ENCODE measurements at regions not wholly inside any gene's neighbourhood (a gene's known extent, or its start where the extent isn't known, plus 50 kb on each side); places are given as distances from the start of the nearest gene placed in this dataset.

GRCh38 chr5:5573798-5574380 lies 151.4 kb downstream of the ICE1 start:
- Histone ChIP-seq H3K9me3 (ENCODE audit: control insufficient read depth, insufficient read depth, low read length) (no peaks in the 10 kb centered on the region), H4K20me1 (ENCODE audit: control insufficient read depth, insufficient read depth, low read depth, low read length) (no peaks in the 10 kb centered on the region), H3K36me3 (ENCODE audit: control insufficient read depth, low read length) (no peaks in the 10 kb centered on the region), H3K4me3 (ENCODE audit: low read length) (no peak overlapping the region), H3F3A (ENCODE audit: control insufficient read depth, insufficient read depth) (no peaks in the 10 kb centered on the region), H3K79me2 (ENCODE audit: control insufficient read depth, low read length) (no peaks in the 10 kb centered on the region), H3K27me3 (ENCODE audit: control insufficient read depth, low read length) (no peaks in the 10 kb centered on the region), H3K4me1 (ENCODE audit: control insufficient read depth, low read length) (no peaks in the 10 kb centered on the region), H3K4me2 (ENCODE audit: low read length) (no peak overlapping the region), H3K9me2 (replicated peaks; ENCODE audit: control insufficient read depth, low read length) (no peaks in the 10 kb centered on the region), H3K27ac (ENCODE audit: low read depth, low read length) (no peak overlapping the region)
- no peak for TF ChIP-seq EZH2phosphoT487 (IDR thresholded peaks at IDR 0.05; ENCODE audit: borderline replicate concordance, low read length)
- no peak for TF ChIP-seq CTCF (IDR thresholded peaks at IDR 0.05; ENCODE audit: low read depth, low read length, poor library complexity, severe bottlenecking)

- TF ChIP-seq EZH2phosphoT487 (IDR thresholded peaks at IDR 0.05; ENCODE audit: borderline replicate concordance, low read length), result no peak
- no peak for TF ChIP-seq CTCF (IDR thresholded peaks at IDR 0.05; ENCODE audit: low read depth, low read length, poor library complexity, severe bottlenecking)
- Histone ChIP-seq H3K27me3 (ENCODE audit: control insufficient read depth, low read length) (no peaks in the 10 kb centered on the region), H4K20me1 (ENCODE audit: control insufficient read depth, insufficient read depth, low read depth, low read length) (no peaks in the 10 kb centered on the region)
Observed at GRCh38 chr5:5572976-5573797, 150.7 kb downstream of the ICE1 start.

GRCh38 chr5:5572010-5572865 lies 149.8 kb downstream of the ICE1 start:
- no peak for TF ChIP-seq CTCF (IDR thresholded peaks at IDR 0.05; ENCODE audit: low read depth, low read length, poor library complexity, severe bottlenecking)
- no peak for TF ChIP-seq EZH2phosphoT487 (IDR thresholded peaks at IDR 0.05; ENCODE audit: borderline replicate concordance, low read length)
- H4K20me1 ChIP-seq (ENCODE audit: control insufficient read depth, insufficient read depth, low read depth, low read length), result no peaks in the 10 kb centered on the region
- no peak overlapping the region for H3K27ac ChIP-seq (ENCODE audit: low read depth, low read length)
- H3K79me2 ChIP-seq (ENCODE audit: control insufficient read depth, low read length), result no peaks in the 10 kb centered on the region
- H3K4me3 ChIP-seq (ENCODE audit: low read length), result no peak overlapping the region
- H3K9me2 ChIP-seq (replicated peaks; ENCODE audit: control insufficient read depth, low read length), result no peaks in the 10 kb centered on the region
- H3F3A ChIP-seq (ENCODE audit: control insufficient read depth, insufficient read depth), result no peaks in the 10 kb centered on the region
- H3K4me1 ChIP-seq (ENCODE audit: control insufficient read depth, low read length), result no peaks in the 10 kb centered on the region
- no peaks in the 10 kb centered on the region for H3K36me3 ChIP-seq (ENCODE audit: control insufficient read depth, low read length)
- no peaks in the 10 kb centered on the region for H3K9me3 ChIP-seq (ENCODE audit: control insufficient read depth, insufficient read depth, low read length)
- H3K4me2 ChIP-seq (ENCODE audit: low read length), result no peak overlapping the region
- no peaks in the 10 kb centered on the region for H3K27me3 ChIP-seq (ENCODE audit: control insufficient read depth, low read length)

More at GRCh38 chr5:5572976-5573797, 150.7 kb downstream of the ICE1 start:
- H3K79me2 ChIP-seq (ENCODE audit: control insufficient read depth, low read length), result no peaks in the 10 kb centered on the region
- no peak overlapping the region for H3K4me3 ChIP-seq (ENCODE audit: low read length)
- H3K9me3 ChIP-seq (ENCODE audit: control insufficient read depth, insufficient read depth, low read length), result no peaks in the 10 kb centered on the region
- no peaks in the 10 kb centered on the region for H3K4me1 ChIP-seq (ENCODE audit: control insufficient read depth, low read length)
- no peaks in the 10 kb centered on the region for H3K36me3 ChIP-seq (ENCODE audit: control insufficient read depth, low read length)
- no peak overlapping the region for H3K4me2 ChIP-seq (ENCODE audit: low read length)
- H3F3A ChIP-seq (ENCODE audit: control insufficient read depth, insufficient read depth), result no peaks in the 10 kb centered on the region
- no peaks in the 10 kb centered on the region for H3K9me2 ChIP-seq (replicated peaks; ENCODE audit: control insufficient read depth, low read length)
- H3K27ac ChIP-seq (ENCODE audit: low read depth, low read length), result no peak overlapping the region

Data from DOHH2 (cell line).